GM12878 (cell line): ENCODE measurements at regions not wholly inside any gene's neighbourhood (a gene's known extent, or its start where the extent isn't known, plus 50 kb on each side); places are given as distances from the start of the nearest gene placed in this dataset.

Source experiments
- ATAC-seq: fragments of 200-7000 bp; cut with Tn5 transposase; 3 replicates; pipeline ENCODE4 v1.9.1; 2020; ENCODE audit warnings: mild to moderate bottlenecking, moderate library complexity
- BruUV-seq: library from RNA; stranded (reverse); fragments of 400-500 nt; replicated peaks from 2 replicates; lab custom pipeline; 2021; lab: Mats Ljungman, UMichigan
- CTCF ChIA-PET: fragments of 300-600 bp; sonication (Branson Sonifier 250); formaldehyde crosslinking; extraction: SDS; loops from one replicate; lab custom pipeline; 2021; ENCODE audit warnings: inconsistent platforms; lab: Yijun Ruan, JAX
- POLR2A ChIA-PET: fragments of 350-600 bp; formaldehyde crosslinking; extraction: SDS; loops from one replicate; lab custom pipeline; 2021; ENCODE audit warnings: inconsistent platforms; lab: Charles Lee
- RAD21 ChIA-PET: fragments of 300-600 bp; sonication (Branson Sonifier 250); formaldehyde crosslinking; loops from one replicate; lab custom pipeline; 2023; ENCODE audit warnings: antibody characterized with exemption; ENCODE audit not compliant: unreplicated experiment; lab: Charles Lee
- SMC1A ChIA-PET: fragments of 300-600 bp; sonication (Branson Sonifier 250); formaldehyde crosslinking; loops from one replicate; lab custom pipeline; 2023; ENCODE audit not compliant: unreplicated experiment, uncharacterized antibody; lab: Charles Lee
- DNase-seq: peaks from one replicate; pipeline ENCODE4 v3.0.0-alpha.2; 2011; ENCODE audit warnings: low read depth, low spot score
- FAIRE-seq: peaks from 3 replicates; lab custom pipeline; 2011; peaks lifted over from hg19 to GRCh38; lab: Jason Lieb, UNC
- H2AFZ ChIP-seq: 2 replicates; pipeline ENCODE4 v1.6.0; 2011; ENCODE audit warnings: low read depth, low read length, control low read depth; ENCODE audit not compliant: control insufficient read depth
- H3K27ac ChIP-seq: 2 replicates; pipeline ENCODE4 v1.5.1; 2011; ENCODE audit warnings: control low read depth; ENCODE audit not compliant: control insufficient read depth, insufficient read depth
- H3K27me3 ChIP-seq, 2 experiments: replicated peaks in 1 of 2; 2 replicates each; pipeline versions ENCODE4 v1.6.0 to v1.6.1; 2011; ENCODE audit warnings: low read length in 1 of 2; ENCODE audit not compliant: control insufficient read depth in 2 of 2, insufficient read depth in 2 of 2
- H3K36me3 ChIP-seq, 2 experiments: 2 replicates each; pipeline ENCODE4 v1.5.1; 2011; ENCODE audit warnings: low read length in 1 of 2; ENCODE audit not compliant: control insufficient read depth in 2 of 2, insufficient read depth in 2 of 2
- H3K4me1 ChIP-seq: 2 replicates; pipeline ENCODE4 v1.6.1; 2011; ENCODE audit warnings: mild to moderate bottlenecking, low read length, moderate library complexity, mixed read lengths; ENCODE audit not compliant: control insufficient read depth, insufficient read depth
- H3K4me2 ChIP-seq: 2 replicates; pipeline ENCODE4 v1.6.0; 2011; ENCODE audit warnings: control low read depth; ENCODE audit not compliant: control insufficient read depth, insufficient read depth
- H3K4me3 ChIP-seq: fragments of 200-600 bp; sonication (generic); 2 replicates; pipeline ENCODE4 v1.5.1; 2016
- H3K79me2 ChIP-seq: 2 replicates; pipeline ENCODE4 v1.6.0; 2011; ENCODE audit warnings: low read length; ENCODE audit not compliant: control insufficient read depth, insufficient read depth
- H3K9ac ChIP-seq: 2 replicates; pipeline ENCODE4 v1.8.0; 2011; ENCODE audit warnings: low read length, control low read depth, mixed read lengths; ENCODE audit not compliant: control insufficient read depth, insufficient read depth
- H3K9me3 ChIP-seq: replicated peaks from 3 replicates; pipeline ENCODE4 v1.5.1; 2011; ENCODE audit warnings: mild to moderate bottlenecking, low read length; ENCODE audit not compliant: control insufficient read depth, insufficient read depth
- H4K20me1 ChIP-seq: 2 replicates; pipeline ENCODE4 v1.6.0; 2011; ENCODE audit not compliant: control insufficient read depth, insufficient read depth
- HDGF ChIP-seq: fragments of 450-650 bp; IDR thresholded peaks from 2 replicates; pipeline ENCODE4 v1.6.1; 2016; ENCODE audit warnings: antibody characterized with exemption
- RBBP5 ChIP-seq: fragments of 200-600 bp; sonication (generic); conservative IDR thresholded peaks from 2 replicates; pipeline ENCODE4 v1.6.1; 2016
- SMC3 ChIP-seq: IDR thresholded peaks from 2 replicates; pipeline ENCODE4 v1.6.1; 2011; ENCODE audit warnings: low read length, improper control_type of control experiment, borderline replicate concordance
- WGBS: methylation state at CpG from one replicate; pipeline ENCODE4 v1.1.6; 2016; ENCODE audit warnings: low lambda C conversion rate; ENCODE audit not compliant: insufficient replicate concordance, insufficient coverage; ENCODE audit errors: missing lambda C conversion rate; 5-methylcytosine and 5-hydroxymethylcytosine counted together
- in situ Hi-C: fragments of 300-500 bp; cut with MboI; formaldehyde crosslinking; loops from 9 replicates; pipeline ENCODE4 v1.14.3; 2018; ENCODE audit warnings: mixed read lengths
- intact Hi-C: fragments of 100-400 bp; cut with micrococcal nuclease; formaldehyde crosslinking; loops from one replicate; pipeline ENCODE4 v1.14.2; 2022; ENCODE audit not compliant: unreplicated experiment
- TF ChIP-seq, protein P1 (sequence below): IDR thresholded peaks from 2 replicates; pipeline ENCODE4 v1.6.1; 2011; ENCODE audit warnings: low read depth, mild to moderate bottlenecking, low read length, moderate library complexity, borderline replicate concordance; ENCODE audit errors: extremely low read depth

DNA sequence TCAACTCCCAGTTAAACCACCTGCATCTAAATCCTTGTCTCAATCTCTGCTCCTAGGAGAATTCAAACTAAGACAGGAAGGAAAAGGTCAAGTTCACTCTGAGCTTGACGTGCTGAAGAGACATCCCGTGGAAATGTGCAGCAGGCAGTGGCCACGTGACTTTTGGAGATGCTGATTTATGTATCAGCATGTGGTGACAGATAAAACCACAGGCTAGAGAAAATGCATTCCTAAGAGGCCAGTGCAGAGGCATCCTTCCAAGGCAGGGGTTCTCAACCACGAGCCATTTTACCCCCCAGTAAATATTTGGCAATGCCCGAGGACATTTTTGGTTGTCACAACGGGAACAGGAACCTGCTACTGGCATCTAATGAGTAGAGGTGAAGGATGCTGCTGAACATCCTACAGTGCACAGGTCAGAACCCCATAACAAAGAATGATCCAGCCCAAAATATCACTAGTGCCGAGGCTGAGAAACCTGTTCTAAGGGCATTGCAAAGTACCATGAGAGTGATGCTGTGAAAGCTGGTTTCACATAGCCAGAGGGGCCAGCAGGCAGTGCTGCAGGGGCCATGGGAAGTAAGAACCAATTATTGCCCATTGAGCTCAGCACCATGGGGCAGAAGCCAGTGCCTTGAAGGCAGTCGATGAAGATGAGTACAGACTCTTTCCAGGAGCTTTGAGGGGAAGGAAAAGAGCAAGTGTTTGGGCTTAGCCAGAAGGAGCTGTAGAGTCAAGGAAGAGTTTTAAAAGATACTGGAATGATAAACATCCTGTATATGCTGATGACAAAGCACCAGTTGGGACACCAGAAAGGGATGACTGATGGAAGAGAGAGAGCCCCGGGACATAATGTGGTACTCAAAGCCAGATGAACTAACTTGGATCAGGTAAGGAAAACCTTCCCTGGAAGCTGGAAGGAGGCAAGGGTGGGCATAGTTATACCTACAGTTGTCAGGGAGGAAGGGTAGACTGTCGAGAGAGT, 174.6 kb downstream of the HAUS1 start:
- SMC1A ChIA-PET: interaction anchor here (2.0 kb wide), 1 partner anchor 13 kb away, joined by 6 read pairs; no protein-coding TSS in a partner anchor
- Histone ChIP-seq H3K27ac (no peak overlapping the region), H3K4me2 (no peak overlapping the region), H2AFZ (no peak overlapping the region), H3K36me3 (no peaks in the 10 kb centered on the region), H3K9ac (no peak overlapping the region), H3K79me2 (no peaks in the 10 kb centered on the region), H4K20me1 (no peaks in the 10 kb centered on the region), H3K4me3 (no peak overlapping the region), H3K4me1 (no peaks in the 10 kb centered on the region), H3K9me3 (no peaks in the 10 kb centered on the region), H3K27me3 (no peaks in the 10 kb centered on the region)
- RAD21 ChIA-PET: interaction anchor here (3.8 kb wide), 1 partner anchor 379 kb away, joined by 39 read pairs; no protein-coding TSS in a partner anchor
- in situ Hi-C loops: loop anchor here (5.0 kb wide), 1 partner anchor 379 kb away; the partner anchor contains the start of gene LOXHD1
- TF ChIP-seq RBBP5 (no peak), SMC3 (no peak), HDGF (no peak)
- TF ChIP-seq, protein P1, sequence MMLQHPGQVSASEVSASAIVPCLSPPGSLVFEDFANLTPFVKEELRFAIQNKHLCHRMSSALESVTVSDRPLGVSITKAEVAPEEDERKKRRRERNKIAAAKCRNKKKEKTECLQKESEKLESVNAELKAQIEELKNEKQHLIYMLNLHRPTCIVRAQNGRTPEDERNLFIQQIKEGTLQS: no peak
- no peak for FAIRE-seq
- CTCF ChIA-PET: interaction anchor here (1.0 to 3.7 kb wide), 3 partner anchors 200 to 379 kb away, joined by 4 to 27 read pairs (median 5); no protein-coding TSS in a partner anchor
- no TSS peak for BruUV-seq
- no peak for ATAC-seq
- DNase-seq: no peak
- intact Hi-C loops: no loop called here
- 21% methylated on average over 10 of the region's 10 CpGs for WGBS
- POLR2A ChIA-PET: interaction anchor here (0.6 kb wide), 1 partner anchor 546 kb away, joined by 3 read pairs; no protein-coding TSS in a partner anchor
